GM18951 (cell line): ENCODE measurements at regions not wholly inside any gene's neighbourhood (a gene's known extent, or its start where the extent isn't known, plus 50 kb on each side); places are given as distances from the start of the nearest gene placed in this dataset.

Experiments used
- POLR2A ChIP-seq: IDR thresholded peaks from 4 replicates; pipeline ENCODE4 v1.6.1; 2011; ENCODE audit warnings: mild to moderate bottlenecking; ENCODE audit not compliant: insufficient read length, insufficient read depth; ENCODE audit errors: extremely low read depth
- in situ Hi-C: fragments of 300-500 bp; cut with MboI; formaldehyde crosslinking; loops from one replicate; pipeline ENCODE4 v1.12.0; 2022; ENCODE audit warnings: low sequenced_read_pairs, mixed read lengths, inconsistent platforms; ENCODE audit not compliant: unreplicated experiment

DNA sequence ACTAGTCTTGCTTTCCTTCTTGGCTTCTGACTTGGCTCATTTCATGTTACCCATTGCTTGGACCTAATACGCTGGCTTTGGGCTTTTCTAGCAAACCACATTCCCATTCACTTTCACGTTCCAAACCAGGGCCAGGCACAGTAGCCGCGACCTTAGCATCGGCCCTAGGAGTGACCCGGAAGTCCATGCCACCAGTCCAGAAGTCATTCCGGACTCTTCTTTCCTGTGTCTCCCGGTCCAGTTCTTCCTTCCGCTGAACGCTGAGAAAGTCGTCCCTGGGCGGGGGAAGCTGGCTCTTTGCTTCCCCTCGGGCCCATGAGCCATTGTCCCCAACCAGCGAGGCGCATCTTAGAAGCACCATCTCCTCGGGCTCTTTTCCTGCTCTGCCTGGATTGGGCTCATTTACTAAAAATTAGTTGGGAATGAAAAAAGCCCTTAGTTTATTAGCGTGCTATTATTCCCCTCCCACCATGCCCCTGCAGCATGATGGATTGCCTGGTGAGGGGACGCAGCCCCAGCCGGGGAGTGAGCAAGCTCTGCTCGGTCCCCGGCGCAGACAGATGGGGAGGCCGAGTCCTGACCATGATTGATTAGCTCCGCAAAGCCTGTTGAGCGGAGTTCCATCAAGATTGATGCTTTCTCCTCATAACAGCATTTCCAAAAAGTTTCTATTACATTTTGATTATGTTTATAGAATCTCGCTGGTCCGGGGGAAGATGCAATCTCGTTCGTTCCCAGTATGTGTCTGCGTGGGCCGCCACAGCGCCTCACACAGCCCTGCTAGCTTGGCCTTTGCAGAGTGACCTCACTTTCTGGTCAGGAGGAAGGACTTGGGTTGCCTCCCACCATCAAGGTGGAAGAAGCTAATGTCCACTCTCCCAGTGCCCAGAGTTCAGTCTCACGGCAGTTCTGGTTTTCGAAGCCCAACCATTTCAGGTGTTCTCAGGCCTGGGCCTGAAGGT is 115.1 kb upstream of the TOP1 start:
- no peak for TF ChIP-seq POLR2A
- in situ Hi-C loops = no loop called here

DNA sequence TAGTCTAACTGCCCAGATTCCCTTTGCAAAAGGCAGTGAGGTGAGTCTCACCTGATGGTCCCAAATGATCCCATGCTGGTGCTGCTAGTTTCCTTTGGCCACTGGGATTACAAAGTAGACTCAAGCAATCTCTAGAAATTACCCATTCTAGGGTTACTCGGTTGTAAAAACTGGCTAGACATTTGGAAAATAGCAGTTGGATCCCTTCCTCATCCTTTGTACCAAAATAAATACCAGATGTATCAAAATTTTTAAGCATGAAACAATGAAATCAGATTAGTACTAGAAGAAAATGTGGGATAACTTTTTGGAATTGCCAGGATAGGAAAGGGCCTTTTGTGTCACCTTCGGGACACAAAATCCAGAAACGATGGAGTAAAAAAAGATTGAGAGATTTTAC is 112.9 kb upstream of the TOP1 start:
- in situ Hi-C loops = no loop called here
- no peak for TF ChIP-seq POLR2A

GRCh38 chr20:40916276-40916675 is 112.3 kb upstream of the TOP1 start:
- in situ Hi-C loops = no loop called here

GRCh38 chr20:40920291-40920690 is 108.3 kb upstream of the TOP1 start:
- no peak for TF ChIP-seq POLR2A
- in situ Hi-C loops = no loop called here

More at GRCh38 chr20:40916276-40916675, 112.3 kb upstream of the TOP1 start:
- TF ChIP-seq POLR2A = no peak

DNA sequence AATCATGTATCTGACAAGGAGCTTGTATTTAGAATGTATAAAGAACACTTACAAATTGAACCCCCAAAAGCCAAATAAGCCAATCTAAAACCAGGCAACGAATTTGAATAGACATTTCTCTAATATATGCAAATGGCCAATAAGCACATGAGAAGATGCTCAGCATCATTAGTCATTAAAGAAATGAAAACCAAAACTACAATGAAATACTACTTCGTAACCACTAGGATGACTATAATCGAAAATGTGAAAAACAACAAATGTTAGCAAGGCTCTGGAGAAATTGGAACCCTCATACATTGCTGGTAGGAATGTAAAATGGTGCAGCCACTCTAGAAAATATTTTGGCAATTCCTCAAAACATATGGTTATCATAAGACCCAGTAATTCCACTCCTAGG is 105.8 kb upstream of the TOP1 start:
- TF ChIP-seq POLR2A = no peak
- in situ Hi-C loops = no loop called here

DNA sequence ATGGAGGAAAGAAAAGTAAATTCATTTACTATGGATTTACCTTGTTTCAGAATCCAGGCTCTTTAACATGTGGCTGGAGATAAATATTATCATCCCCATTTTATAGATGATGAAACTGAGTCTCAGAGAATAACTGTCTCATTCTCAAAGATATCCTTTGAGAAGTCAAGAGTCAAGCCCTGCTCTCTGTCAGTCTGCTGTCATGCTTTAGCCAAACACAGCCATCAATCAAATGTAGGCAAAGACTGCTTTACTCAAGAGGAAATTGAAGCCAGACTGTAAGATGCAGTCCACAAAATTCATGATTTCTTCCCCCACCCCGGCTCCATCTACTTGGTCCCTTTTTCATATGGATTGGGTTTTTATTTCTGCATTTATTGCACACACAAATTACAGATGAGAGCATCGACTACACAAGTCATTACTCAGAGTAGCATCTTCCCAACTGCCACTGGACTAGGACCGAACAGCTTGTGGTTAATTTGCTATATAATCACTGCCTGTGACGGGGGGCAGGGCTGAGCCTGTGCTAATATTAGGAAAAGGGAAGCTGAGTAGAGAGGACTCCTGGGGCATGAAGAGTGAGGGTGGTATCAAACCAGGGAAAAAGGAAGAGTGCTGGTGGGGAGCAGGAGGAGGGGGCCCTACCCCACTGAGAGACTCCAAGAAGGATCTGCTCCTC is 102.7 kb upstream of the TOP1 start:
- TF ChIP-seq POLR2A = no peak
- in situ Hi-C loops = no loop called here

GRCh38 chr20:40926928-40927327 is 101.7 kb upstream of the TOP1 start:
- no peak for TF ChIP-seq POLR2A
- in situ Hi-C loops = no loop called here

DNA sequence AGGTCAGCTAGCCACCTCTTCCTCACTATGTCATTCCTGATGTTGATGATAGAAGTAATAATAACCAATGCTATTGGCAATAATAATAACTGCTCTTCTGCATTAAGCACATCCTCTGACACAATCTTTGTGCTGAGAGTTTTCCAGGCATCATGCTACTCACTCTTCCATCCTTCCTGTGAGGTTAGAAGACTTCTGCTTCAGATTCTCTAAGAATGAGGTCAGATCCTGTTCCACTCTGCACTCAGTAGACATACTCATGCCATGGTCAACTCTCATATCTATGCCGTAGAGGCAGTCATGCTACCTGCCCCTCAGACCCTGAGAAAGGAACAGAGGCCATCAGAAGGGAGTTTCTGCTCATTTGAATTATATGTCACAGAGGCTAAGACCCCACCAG is 98.1 kb upstream of the TOP1 start:
- in situ Hi-C loops = no loop called here
- TF ChIP-seq POLR2A = no peak

GRCh38 chr20:40931410-40932044 is 97.1 kb upstream of the TOP1 start:
- no peak for TF ChIP-seq POLR2A
- in situ Hi-C loops = no loop called here

DNA sequence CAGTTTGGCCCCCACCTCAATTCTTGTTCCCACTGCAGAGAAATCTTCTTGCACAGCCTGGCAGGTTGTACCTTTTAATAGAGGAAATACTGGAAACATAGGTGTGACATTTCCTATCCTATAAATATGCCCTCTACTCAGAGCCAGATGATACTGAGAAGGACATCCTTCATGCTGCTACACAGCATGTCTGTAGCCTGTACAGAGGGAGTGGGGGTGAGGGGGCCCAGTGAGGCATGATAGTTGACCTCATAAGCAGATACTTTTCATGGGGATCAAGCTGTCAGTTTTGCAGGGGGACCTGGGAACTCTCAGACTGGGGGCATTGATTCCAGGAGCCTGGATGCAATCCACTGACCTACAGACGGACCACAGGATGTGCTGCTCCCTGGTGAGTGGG is 96.2 kb upstream of the TOP1 start:
- TF ChIP-seq POLR2A = no peak
- in situ Hi-C loops = no loop called here

- TF ChIP-seq POLR2A = no peak
- in situ Hi-C loops = no loop called here
These were observed 94.9 kb upstream of the TOP1 start for GRCh38 chr20:40933758-40934157.

DNA sequence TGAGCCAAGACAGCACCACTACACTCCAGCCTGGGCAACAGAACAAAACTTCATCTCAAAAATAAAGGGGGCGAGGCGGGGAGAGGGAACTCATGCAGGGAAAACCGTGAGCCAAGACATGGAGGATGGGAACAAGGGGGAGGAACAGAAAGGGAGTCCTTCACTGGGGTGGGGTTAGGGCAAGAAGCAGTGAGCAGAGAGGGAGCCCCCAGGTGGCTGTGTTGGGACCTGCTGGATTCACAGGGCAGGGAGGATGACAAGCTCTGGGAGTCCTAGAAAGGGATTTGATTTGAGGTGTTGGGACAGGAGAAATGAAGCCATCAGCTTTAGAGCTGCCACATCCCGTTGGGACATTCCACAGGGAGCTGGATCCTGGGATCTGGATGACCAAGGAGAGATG is 90.6 kb upstream of the TOP1 start:
- in situ Hi-C loops = no loop called here

GRCh38 chr20:40939667-40940066 is 89.0 kb upstream of the TOP1 start:
- no peak for TF ChIP-seq POLR2A
- in situ Hi-C loops = no loop called here

More for the DNA sequence above, 90.6 kb upstream of the TOP1 start:
- no peak for TF ChIP-seq POLR2A
